HG03108 (cell line): ENCODE measurements at regions not wholly inside any gene's neighbourhood (a gene's known extent, or its start where the extent isn't known, plus 50 kb on each side); places are given as distances from the start of the nearest gene placed in this dataset.
"Not testable (repeated sequence)": the region's sequence is repeated elsewhere in the genome, so short reads cannot be mapped to it uniquely, and the experiment has no call there.

ENCODE experiments used
- ATAC-seq: cut with Tn5 transposase; IDR thresholded peaks from one replicate; pipeline ENCODE4 v1.9.1; 2021; ENCODE audit warnings: moderate library complexity; ENCODE audit not compliant: unreplicated experiment

DNA sequence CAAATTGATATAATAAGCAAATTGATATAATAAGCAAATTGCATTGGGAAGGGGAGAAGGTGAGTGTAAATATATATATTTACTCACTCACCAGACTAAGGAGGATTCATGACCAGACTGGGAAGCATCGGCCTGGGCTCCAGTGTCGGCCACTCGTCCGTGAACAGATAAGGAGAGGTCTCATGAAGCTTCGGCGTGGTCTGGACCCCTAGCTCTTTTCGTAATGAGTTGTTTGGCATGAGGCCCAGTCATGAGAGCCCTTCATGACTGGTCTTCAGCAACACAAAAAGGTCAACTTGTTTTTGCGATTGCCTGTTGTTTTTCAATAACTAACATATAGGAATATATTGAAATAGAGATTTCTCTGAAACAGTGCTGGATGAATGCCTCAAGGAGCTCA lies 222.9 kb upstream of the KCNK2 start:
- ATAC-seq, result no peak

- ATAC-seq, result no peak
These were observed 220.9 kb upstream of the KCNK2 start for GRCh38 chr1:214861615-214862014.

DNA sequence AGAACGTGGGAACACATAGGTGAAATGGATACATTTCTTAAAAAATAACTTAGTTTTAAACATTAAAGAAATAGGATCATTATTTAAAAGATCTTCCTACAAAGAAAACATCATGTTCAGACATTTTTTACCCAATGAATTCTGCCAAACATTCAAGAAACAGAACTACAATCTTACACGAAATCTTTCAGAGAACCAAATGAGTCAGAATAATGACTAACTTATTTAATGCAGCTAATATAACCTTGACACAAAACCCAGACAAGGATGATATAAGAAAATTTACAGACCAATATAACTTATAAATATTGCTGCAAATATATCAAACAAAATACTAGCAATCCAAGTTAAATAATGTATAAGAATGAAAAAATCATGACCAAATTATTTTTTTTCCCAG lies 220.1 kb upstream of the KCNK2 start:
- no peak for ATAC-seq

- no peak for ATAC-seq
These were observed 217.4 kb upstream of the KCNK2 start for GRCh38 chr1:214864896-214865688.

DNA sequence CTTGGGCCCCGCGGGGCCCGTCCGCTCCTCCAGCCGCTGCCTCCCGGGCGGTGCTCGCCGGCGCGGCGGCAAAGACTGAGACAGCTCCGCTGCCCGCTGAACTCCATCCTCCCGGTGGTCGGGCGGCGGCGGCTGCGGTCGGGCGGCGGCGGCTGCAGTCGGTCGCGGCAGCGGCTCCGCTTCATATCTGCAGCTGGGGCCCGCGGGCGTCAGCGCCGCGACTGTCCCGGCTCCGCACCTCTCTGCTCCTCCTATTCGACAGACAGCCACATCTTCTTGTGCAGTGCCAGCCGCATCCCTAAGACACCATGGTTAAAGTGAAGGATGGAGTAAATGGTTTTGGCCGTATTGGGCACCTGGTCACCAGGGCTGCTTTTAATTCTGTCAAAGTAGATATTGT lies 212.1 kb upstream of the KCNK2 start:
- ATAC-seq, result not testable (repeated sequence)

GRCh38 chr1:214880956-214881355 lies 201.6 kb upstream of the KCNK2 start:
- ATAC-seq, result no peak

DNA sequence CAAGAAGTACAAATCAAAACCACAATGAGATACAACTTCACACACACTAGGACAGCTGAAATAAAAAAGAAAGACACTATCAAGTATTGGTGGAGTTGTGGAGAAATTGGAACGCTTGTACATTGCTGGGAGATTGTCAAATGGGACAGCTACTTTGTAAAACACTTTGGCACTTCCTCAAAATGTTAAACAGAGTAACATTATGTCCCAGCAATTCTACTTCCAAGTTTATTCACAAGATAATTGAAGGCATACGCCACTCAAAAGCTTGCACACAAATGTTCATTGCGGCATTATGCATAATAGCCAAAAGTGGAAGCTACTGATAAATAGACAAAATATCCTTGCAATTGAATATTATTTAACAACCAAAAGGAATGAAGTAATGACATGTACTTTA lies 199.9 kb upstream of the KCNK2 start:
- ATAC-seq, result no peak

DNA sequence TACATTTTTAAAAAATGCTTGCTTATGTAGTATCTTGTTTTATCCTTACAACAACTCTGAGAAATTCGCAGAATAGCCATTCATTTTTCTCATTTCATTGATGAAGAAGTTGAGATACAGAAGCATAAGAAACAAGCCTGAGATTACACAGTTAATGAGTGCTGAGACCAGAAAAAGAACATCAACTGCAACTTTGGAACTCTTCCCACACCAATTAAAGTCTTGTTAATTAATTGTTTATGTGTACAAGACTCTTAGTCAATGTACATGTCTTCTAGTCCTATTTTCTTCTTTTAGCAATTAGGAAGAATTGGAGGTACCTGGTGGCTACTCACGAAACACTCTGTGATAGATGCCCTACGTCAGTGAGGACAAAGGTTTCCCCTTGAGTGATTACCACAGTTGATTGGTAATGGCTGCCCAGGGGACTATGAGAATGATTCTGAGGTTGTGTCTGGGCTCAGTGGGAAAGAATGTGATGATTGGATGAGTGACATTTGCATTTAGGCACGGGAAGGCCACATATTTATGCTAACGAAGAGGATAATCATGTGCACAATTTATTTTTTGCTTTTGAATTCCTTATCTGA lies 187.4 kb upstream of the KCNK2 start:
- ATAC-seq, result no peak

GRCh38 chr1:214896921-214897320 lies 185.6 kb upstream of the KCNK2 start:
- ATAC-seq, result no peak

DNA sequence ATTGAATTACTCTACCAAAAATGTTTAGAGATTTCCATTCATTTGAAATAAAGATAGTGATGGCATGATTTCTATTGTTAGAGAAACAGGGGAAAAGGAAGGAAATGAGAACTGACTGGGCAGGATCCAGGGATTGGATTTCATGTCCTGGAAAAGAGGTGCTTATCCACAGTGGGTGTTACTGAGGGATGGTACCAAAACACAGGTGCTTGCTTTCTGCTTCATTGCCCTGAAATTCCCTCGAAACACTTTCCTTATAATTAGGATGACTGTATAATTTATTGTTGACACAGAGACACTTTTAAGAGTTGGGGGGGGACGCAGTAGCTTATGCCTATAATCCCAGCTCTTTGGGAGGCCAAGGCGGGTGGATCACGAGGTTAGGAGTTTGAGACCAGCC lies 185.0 kb upstream of the KCNK2 start:
- ATAC-seq, result no peak

GRCh38 chr1:214898161-214898560 lies 184.4 kb upstream of the KCNK2 start:
- no peak for ATAC-seq

- no peak for ATAC-seq
These were observed 183.8 kb upstream of the KCNK2 start for GRCh38 chr1:214898718-214899117.

DNA sequence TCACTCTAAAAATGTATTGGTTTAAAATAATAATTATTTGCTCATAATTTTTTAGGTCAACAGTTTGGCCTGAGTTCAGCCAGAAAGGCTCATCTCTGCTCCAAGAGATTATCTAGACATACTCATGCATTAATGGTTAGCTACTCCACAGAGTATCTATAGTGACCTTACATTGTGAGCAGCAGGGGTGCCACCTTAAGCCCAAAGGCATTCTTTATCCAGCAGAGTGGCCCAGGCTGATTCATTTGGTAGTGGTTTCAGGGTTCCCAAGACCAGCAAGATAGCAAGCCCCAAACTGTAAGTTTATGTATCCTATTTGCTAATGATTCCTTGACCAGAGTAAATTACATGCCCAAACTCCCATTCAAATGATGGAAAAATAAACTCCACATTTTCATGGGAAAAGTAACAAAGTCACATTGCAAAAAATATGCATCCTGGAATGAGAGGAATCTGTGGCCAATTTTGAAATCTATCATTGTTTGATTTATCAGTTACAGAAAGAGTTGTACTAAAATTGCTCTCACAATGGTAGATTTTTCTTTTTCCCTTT lies 182.6 kb upstream of the KCNK2 start:
- ATAC-seq, result no peak

GRCh38 chr1:214900590-214900989 lies 181.9 kb upstream of the KCNK2 start:
- no peak for ATAC-seq

DNA sequence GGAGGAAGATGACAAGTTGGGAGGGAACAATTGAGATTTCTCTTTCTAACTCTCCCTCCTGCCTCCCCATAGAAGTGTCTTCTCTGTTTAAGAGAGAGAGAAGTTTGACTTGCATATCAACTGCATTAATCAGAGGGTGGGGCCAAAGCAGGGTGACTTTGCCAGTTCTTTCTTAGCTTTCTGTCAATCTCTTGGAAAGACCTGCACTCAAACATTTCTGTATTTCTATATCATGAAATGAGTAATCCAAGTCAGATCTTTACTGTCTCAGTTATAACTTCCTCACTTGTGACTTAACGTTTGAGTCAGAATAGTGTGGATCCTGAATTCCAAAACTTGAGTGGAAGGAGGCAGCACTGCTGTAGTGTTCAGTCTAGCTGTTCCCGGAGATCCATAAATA lies 180.8 kb upstream of the KCNK2 start:
- no peak for ATAC-seq

- no peak for ATAC-seq
These were observed 179.8 kb upstream of the KCNK2 start for GRCh38 chr1:214902636-214903320.

DNA sequence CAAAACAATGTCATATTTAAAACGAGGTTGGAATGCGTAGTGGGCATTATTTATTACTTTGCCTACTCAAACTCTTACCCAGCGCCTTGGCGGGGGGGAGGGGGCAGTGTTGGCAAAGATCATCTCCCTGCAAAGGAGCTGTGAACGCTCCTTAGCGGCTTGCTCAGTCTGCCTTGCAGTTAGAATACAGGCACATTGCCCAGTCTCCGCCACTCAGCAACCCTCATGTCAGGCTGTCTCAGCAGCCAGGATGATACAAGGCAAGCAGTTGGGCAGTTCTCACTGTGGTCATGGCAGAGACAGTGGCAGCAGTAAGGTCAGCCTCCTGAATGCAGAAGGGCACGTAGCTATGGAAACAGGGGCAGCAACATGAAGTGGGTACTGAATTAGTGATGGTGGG lies 170.4 kb upstream of the KCNK2 start:
- no peak for ATAC-seq

DNA sequence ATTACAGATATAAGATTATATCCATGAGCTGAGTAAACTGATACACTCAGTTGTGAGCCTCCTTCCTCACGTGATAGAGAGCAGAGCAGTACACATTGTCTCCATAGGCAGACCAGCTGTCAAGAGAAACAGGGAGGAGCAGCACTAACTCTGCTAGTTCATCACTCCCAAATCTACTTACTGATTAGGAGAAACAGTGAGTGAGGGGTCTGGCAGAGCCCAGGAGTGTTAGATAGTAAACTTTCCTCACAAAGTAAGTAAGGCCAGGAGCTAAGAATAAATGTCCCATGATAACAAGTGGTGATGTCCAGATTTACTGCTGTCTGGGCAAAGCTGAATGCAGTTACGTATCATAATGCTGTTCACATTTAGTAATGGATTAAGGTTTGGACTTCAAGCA lies 168.6 kb upstream of the KCNK2 start:
- no peak for ATAC-seq

DNA sequence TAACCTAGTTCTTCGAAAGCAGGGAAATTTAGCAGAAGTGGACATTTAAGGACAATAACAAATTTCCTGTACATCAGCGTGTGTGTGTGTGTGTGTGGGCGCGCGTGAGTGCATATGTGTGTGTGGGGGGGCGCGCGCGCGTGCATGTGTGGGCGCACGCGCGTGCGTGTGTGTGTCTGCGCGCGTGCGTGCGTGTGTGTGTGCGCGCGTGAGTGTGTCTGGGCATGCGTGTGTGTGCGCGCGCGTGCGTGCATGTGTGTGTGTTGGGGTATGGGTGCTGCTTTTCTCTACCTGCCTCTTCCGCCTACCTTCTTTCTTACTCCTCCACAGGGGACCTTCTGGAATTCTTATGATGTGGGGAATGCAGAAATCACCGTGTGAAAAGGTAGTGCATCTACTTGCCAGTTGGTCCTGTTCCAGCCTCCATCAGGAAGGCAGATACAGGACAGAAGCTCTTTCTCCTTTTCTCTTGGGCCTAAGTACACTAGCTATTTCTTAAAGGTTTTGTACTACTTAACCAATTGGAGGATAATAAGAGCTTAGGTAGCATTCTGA lies 165.4 kb upstream of the KCNK2 start:
- no peak for ATAC-seq

- no peak for ATAC-seq
These were observed 163.8 kb upstream of the KCNK2 start for GRCh38 chr1:214918745-214919144.

DNA sequence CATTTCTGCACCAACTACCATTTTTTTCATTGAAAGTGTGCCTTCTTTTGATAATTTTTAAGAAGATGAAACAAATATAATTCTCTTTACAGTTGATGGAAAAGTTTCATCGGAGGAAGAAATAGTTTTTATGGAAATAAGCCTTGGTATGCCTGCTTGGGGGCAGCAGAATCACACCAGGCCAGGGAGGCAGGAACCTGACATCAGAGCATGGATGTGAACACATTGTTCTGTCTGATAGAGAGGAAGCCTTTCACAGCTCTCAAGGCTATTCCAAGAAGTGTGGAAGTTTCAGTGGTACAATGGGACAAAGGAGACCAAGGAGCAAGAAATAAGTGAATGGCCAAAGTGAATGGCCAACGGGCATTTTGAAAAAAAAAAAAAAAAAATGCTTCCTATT lies 162.2 kb upstream of the KCNK2 start:
- ATAC-seq, result no peak
